GM10266 (cell line): ENCODE measurements at regions not wholly inside any gene's neighbourhood (a gene's known extent, or its start where the extent isn't known, plus 50 kb on each side); places are given as distances from the start of the nearest gene placed in this dataset.

Experiments
- DNase-seq: peaks from one replicate; pipeline ENCODE4 v3.0.0; 2012; ENCODE audit errors: extremely low spot score
- CTCF ChIP-seq: IDR thresholded peaks from 2 replicates; pipeline ENCODE4 v1.5.1; 2012; ENCODE audit warnings: mild to moderate bottlenecking, low read depth; ENCODE audit not compliant: control insufficient read depth, insufficient read depth; ENCODE audit errors: missing control alignments

- DNase-seq, result no peak
- no peak for TF ChIP-seq CTCF
These were observed 288.7 kb downstream of the SOX2 start for GRCh38 chr3:182000447-182000846.

- DNase-seq, result no peak
- no peak for TF ChIP-seq CTCF
These were observed 293.5 kb downstream of the SOX2 start for GRCh38 chr3:182005219-182005618.

- TF ChIP-seq CTCF, result no peak
These were observed 294.0 kb downstream of the SOX2 start for GRCh38 chr3:182005701-182006100.

GRCh38 chr3:182006431-182006830 lies 294.7 kb downstream of the SOX2 start:
- TF ChIP-seq CTCF, result no peak
- no peak for DNase-seq

More at GRCh38 chr3:182005701-182006100, 294.0 kb downstream of the SOX2 start:
- no peak for DNase-seq

GRCh38 chr3:182007441-182007840 lies 295.7 kb downstream of the SOX2 start:
- TF ChIP-seq CTCF, result no peak
- no peak for DNase-seq

GRCh38 chr3:182018361-182018760 lies 306.6 kb downstream of the SOX2 start:
- TF ChIP-seq CTCF, result no peak
- no peak for DNase-seq

GRCh38 chr3:182019926-182020325 lies 308.2 kb downstream of the SOX2 start:
- TF ChIP-seq CTCF, result no peak
- no peak for DNase-seq

- no peak for DNase-seq
- TF ChIP-seq CTCF, result no peak
These were observed 312.1 kb downstream of the SOX2 start for GRCh38 chr3:182023843-182024242.
